ENCODE measurements at regions not wholly inside any gene's neighbourhood (a gene's known extent, or its start where the extent isn't known, plus 50 kb on each side); places are given as distances from the start of the nearest gene placed in this dataset.

GRCh38 chr4:137274404-137274803, 257.9 kb downstream of the PCDH18 start:
- Histone ChIP-seq H3K27ac (ENCODE audit: insufficient read depth, low read length) (no peak overlapping the region), H3K9ac (ENCODE audit: insufficient read depth, low read length) (no peak overlapping the region), H3K4me1 (ENCODE audit: control insufficient read depth, extremely low read depth, insufficient read depth, low read length) (no peaks in the 10 kb centered on the region), H4K20me1 (ENCODE audit: control insufficient read depth, extremely low read depth, insufficient read depth, low read length) (no peaks in the 10 kb centered on the region), H3K4me2 (ENCODE audit: extremely low read depth, insufficient read depth, low read length) (no peak overlapping the region), H3K36me3 (ENCODE audit: control insufficient read depth, insufficient read depth, low read length) (no peaks in the 10 kb centered on the region), H3K27me3 (ENCODE audit: control insufficient read depth, insufficient read depth, low read length) (no peaks in the 10 kb centered on the region), H3K4me3 (replicated peaks in 1 of 4; ENCODE audit: control extremely low read depth in 1 of 4, insufficient read depth in 1 of 4, low read depth in 3 of 4, low read length in 4 of 4) (no peak overlapping the region), H2AFZ (ENCODE audit: low read length) (no peak overlapping the region), H3K9me3 (ENCODE audit: control insufficient read depth, insufficient read depth, low read depth, low read length) (no peaks in the 10 kb centered on the region), H3K79me2 (ENCODE audit: control insufficient read depth, insufficient read depth, low read length) (no peaks in the 10 kb centered on the region)
- TF ChIP-seq EZH2 (IDR thresholded peaks at IDR 0.05; ENCODE audit: low read length, missing control alignments) = no peak
- no peak for TF ChIP-seq CTCF (conservative IDR thresholded peaks at IDR 0.05 in 1 of 2, IDR thresholded peaks at IDR 0.05 in 1 of 2; ENCODE audit: low read depth in 1 of 2, low read length in 2 of 2)
- DNase-seq (ENCODE audit: low read depth in 2 of 2) = peak in 1 of 2 donors; percentile 52

DNA sequence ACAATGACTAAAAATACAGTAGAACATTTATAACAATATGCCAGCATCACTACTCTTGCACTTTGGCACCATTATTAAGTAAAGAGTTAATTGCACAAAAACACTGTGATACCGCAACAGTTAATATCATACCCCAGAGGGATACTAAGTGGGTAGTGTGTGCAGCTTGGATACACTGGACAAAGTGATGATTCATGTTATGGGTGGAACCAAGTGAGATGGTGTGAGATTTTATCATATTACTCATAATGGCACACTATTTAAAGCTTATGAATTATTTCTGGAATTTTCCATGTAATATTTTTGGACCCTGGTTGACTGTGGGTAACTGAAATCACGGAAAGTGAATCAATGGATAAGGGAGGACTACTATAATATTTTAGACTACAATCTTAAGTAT, 265.3 kb downstream of the PCDH18 start:
- H4K20me1 ChIP-seq (ENCODE audit: control insufficient read depth, extremely low read depth, insufficient read depth, low read length) = no peaks in the 10 kb centered on the region
- no peaks in the 10 kb centered on the region for H3K27me3 ChIP-seq (ENCODE audit: control insufficient read depth, insufficient read depth, low read length)
- no peak overlapping the region for H3K4me2 ChIP-seq (ENCODE audit: extremely low read depth, insufficient read depth, low read length)
- H3K36me3 ChIP-seq (ENCODE audit: control insufficient read depth, insufficient read depth, low read length) = no peaks in the 10 kb centered on the region
- peaks cover 4% of the 10 kb centered on the region for H3K4me1 ChIP-seq (ENCODE audit: control insufficient read depth, extremely low read depth, insufficient read depth, low read length)
- H3K4me3 ChIP-seq (replicated peaks in 1 of 4; ENCODE audit: control extremely low read depth in 1 of 4, insufficient read depth in 1 of 4, low read depth in 3 of 4, low read length in 4 of 4) = no peak overlapping the region
- H3K27ac ChIP-seq (ENCODE audit: insufficient read depth, low read length) = no peak overlapping the region
- no peak overlapping the region for H2AFZ ChIP-seq (ENCODE audit: low read length)
- no peaks in the 10 kb centered on the region for H3K79me2 ChIP-seq (ENCODE audit: control insufficient read depth, insufficient read depth, low read length)
- peak; percentile 36 to 78 for DNase-seq (ENCODE audit: low read depth in 2 of 2)
- no peaks in the 10 kb centered on the region for H3K9me3 ChIP-seq (ENCODE audit: control insufficient read depth, insufficient read depth, low read depth, low read length)
- TF ChIP-seq CTCF (conservative IDR thresholded peaks at IDR 0.05 in 1 of 2, IDR thresholded peaks at IDR 0.05 in 1 of 2; ENCODE audit: low read depth in 1 of 2, low read length in 2 of 2) (no peak), EZH2 (IDR thresholded peaks at IDR 0.05; ENCODE audit: low read length, missing control alignments) (no peak)
- no peak overlapping the region for H3K9ac ChIP-seq (ENCODE audit: insufficient read depth, low read length)

DNA sequence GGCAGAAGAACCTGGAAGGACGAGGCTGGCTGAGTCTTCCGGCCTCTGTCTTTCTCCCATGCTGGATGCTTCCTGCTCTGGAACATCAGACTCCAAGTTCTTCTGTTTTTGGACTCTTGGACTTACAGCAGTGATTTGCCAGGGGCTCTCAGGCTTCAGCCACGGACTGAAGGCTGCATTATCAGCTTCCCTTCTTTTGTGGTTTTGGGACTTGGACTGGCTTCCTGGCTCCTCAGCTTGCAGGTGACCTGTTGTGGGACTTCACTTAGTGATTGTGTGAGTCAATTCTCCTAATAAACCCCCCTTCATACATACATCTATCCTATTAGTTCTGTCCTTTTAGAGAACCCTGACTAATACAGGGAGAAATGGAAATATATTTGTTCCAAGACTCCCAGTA, 265.8 kb downstream of the PCDH18 start:
- Histone ChIP-seq H3K4me3 (replicated peaks in 1 of 4; ENCODE audit: control extremely low read depth in 1 of 4, insufficient read depth in 1 of 4, low read depth in 3 of 4, low read length in 4 of 4) (no peak overlapping the region), H3K27ac (ENCODE audit: insufficient read depth, low read length) (peak overlapping the region; percentile 4), H3K4me1 (ENCODE audit: control insufficient read depth, extremely low read depth, insufficient read depth, low read length) (peaks cover 4% of the 10 kb centered on the region), H3K9me3 (ENCODE audit: control insufficient read depth, insufficient read depth, low read depth, low read length) (no peaks in the 10 kb centered on the region), H3K27me3 (ENCODE audit: control insufficient read depth, insufficient read depth, low read length) (no peaks in the 10 kb centered on the region), H3K36me3 (ENCODE audit: control insufficient read depth, insufficient read depth, low read length) (no peaks in the 10 kb centered on the region), H3K9ac (ENCODE audit: insufficient read depth, low read length) (no peak overlapping the region), H3K79me2 (ENCODE audit: control insufficient read depth, insufficient read depth, low read length) (no peaks in the 10 kb centered on the region), H2AFZ (ENCODE audit: low read length) (peak overlapping the region; percentile 16), H4K20me1 (ENCODE audit: control insufficient read depth, extremely low read depth, insufficient read depth, low read length) (no peaks in the 10 kb centered on the region), H3K4me2 (ENCODE audit: extremely low read depth, insufficient read depth, low read length) (peak overlapping the region; percentile 9)
- DNase-seq (ENCODE audit: low read depth in 2 of 2) = peak in 1 of 2 donors; percentile 48
- TF ChIP-seq CTCF (conservative IDR thresholded peaks at IDR 0.05 in 1 of 2, IDR thresholded peaks at IDR 0.05 in 1 of 2; ENCODE audit: low read depth in 1 of 2, low read length in 2 of 2) (no peak), EZH2 (IDR thresholded peaks at IDR 0.05; ENCODE audit: low read length, missing control alignments) (no peak)

Data from fibroblast of lung (primary cell).